GM10266 (cell line): ENCODE measurements at regions not wholly inside any gene's neighbourhood (a gene's known extent, or its start where the extent isn't known, plus 50 kb on each side); places are given as distances from the start of the nearest gene placed in this dataset.

Experiments
- DNase-seq: peaks from one replicate; pipeline ENCODE4 v3.0.0; 2012; ENCODE audit errors: extremely low spot score
- TF ChIP-seq, protein P1 (sequence below): IDR thresholded peaks from 2 replicates; pipeline ENCODE4 v1.5.1; 2012; ENCODE audit warnings: mild to moderate bottlenecking, low read depth; ENCODE audit not compliant: control insufficient read depth, insufficient read depth; ENCODE audit errors: missing control alignments

DNA sequence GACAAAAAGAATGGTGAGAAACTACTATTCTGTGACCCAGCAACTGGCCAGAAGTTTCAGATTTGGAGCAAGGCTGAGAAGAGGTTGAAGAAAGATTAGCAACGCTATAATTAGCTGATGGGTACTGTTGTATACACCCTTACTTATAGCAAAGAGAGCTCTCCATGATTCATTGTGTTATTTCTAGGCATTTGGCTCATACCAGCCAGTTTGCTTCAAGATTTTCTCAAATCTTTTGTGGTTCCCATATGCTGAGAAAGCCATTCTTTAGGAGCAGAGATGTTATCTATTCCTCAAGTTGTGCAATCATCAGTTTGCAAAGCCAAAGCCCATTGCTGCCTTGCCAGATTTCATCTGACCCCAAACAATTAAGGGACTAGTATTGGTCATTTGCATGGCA is 179.4 kb downstream of the ETS1 start:
- no peak for DNase-seq
- TF ChIP-seq, protein P1, sequence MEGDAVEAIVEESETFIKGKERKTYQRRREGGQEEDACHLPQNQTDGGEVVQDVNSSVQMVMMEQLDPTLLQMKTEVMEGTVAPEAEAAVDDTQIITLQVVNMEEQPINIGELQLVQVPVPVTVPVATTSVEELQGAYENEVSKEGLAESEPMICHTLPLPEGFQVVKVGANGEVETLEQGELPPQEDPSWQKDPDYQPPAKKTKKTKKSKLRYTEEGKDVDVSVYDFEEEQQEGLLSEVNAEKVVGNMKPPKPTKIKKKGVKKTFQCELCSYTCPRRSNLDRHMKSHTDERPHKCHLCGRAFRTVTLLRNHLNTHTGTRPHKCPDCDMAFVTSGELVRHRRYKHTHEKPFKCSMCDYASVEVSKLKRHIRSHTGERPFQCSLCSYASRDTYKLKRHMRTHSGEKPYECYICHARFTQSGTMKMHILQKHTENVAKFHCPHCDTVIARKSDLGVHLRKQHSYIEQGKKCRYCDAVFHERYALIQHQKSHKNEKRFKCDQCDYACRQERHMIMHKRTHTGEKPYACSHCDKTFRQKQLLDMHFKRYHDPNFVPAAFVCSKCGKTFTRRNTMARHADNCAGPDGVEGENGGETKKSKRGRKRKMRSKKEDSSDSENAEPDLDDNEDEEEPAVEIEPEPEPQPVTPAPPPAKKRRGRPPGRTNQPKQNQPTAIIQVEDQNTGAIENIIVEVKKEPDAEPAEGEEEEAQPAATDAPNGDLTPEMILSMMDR, result no peak

DNA sequence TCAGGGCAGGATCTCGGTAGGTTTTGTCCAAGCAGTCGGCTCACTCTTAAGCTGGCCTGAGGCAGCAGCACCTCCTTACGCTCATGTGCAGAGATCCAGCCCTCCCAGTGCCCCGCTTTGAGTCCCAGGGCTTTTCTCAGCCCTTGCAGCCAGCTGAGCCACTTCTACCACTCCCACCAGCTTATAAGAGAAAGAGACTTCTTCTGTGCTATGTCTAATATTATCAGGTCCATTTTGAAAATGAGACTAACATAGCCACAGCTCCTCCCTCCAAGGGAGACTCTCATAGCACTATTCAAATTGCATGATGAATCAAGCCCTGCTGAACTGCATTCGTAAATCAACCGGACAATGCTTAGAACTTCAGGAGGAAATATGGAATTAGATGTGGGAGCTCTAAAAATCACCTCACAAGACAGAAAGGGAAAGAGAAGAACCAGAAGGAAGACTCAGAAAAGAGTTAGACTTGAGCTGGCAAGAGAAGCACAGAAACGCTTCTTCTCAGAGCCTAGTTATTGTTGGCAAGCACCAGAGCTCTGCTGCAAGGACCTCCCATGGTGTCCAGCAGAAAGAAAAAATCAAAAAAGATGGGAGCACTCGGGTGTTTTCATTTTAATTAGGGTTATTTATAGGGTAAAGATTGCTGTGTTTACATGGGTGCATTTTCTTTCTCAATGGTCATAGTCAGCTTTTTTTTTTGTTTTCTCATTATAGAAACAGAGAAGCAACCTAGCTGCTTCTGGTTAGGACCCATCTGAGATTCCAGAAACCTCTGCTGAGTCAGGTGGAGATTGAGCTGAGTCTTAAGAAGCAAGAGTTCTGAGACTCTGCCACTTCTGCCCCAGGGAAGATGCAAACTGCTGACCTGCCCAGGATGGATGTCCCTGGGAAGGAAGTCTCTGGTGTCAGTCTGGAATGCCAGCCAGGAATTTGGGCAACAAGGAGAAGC is 181.4 kb downstream of the ETS1 start:
- no peak for DNase-seq
- TF ChIP-seq, protein P1, result no peak

DNA sequence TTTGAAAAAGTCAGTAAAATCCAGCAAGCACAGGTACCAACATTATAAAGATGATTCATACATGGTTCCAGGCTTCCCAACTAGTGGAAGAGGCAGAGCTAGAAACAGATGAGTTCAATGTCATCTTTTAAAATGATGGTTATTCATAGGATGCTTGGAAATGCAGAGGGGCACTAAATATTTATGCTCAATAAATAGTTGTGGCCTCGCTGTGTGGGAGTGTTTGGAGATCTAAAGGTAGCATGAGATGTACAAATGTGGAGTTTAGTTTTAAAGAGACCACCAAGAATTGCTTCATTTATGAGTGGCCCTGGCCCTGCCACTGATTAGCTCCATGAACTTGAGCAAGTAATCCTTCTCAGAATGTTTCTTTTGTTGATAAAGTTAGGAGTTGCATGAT is 182.2 kb downstream of the ETS1 start:
- TF ChIP-seq, protein P1, result no peak

DNA sequence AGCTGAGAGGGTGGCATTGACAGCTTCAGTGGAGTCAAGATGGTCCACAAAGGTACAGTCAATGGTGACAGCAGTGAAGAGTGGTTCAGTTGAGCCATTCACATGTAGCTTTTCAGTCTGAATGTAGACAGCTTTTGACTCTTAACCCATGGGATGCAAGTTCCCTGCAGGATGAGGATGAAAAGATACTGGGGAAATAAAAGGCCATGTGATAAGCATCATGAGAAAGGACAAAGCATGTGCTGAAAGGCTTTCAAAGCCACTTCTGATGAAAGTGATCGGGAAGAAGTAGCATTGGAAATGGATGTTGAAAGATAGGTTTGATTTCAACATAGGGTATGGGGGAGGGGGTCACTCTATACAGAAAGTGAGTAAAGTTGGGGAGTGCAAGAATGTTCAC is 182.9 kb downstream of the ETS1 start:
- no peak for DNase-seq
- TF ChIP-seq, protein P1, result no peak

More for the DNA sequence above, 182.2 kb downstream of the ETS1 start:
- DNase-seq, result no peak

DNA sequence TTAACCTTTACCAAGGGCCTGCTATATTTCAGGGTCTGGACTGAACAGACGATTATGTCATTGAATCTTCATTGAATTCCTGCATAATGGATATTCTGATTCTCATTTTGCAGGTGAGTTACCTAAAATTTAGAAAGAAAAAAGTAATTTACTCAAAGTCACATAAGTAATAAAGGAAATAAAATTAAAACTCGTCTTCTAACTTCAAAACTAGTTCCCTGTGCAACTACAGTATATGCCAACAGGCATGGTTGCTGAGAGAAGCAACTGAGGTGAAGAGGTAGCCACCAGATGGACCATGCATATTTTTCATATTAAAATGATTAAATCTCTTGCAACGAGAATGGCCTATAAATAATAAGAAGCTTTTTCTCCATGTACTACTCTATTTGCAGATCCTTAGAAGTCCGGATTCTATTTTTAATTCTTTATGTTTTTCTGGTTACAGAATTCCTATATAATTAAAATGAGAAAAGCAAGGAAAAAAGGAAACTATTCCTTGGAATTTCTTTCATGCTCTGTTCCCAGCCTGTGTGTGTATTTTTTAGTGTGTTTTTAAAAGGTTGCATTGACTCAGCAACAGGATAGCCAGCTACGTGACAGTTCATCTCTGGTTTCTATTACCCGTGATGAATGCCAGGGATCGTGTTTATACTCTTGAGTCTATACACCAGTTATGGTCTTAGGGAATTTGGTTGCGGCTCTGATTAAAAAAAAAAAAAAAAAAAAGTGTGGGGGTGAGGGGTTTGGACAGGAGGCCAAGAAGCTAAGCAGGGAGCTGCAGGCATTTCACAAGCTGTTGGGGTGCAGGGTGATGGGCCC is 186.8 kb downstream of the ETS1 start:
- DNase-seq, result no peak
- TF ChIP-seq, protein P1, result no peak

DNA sequence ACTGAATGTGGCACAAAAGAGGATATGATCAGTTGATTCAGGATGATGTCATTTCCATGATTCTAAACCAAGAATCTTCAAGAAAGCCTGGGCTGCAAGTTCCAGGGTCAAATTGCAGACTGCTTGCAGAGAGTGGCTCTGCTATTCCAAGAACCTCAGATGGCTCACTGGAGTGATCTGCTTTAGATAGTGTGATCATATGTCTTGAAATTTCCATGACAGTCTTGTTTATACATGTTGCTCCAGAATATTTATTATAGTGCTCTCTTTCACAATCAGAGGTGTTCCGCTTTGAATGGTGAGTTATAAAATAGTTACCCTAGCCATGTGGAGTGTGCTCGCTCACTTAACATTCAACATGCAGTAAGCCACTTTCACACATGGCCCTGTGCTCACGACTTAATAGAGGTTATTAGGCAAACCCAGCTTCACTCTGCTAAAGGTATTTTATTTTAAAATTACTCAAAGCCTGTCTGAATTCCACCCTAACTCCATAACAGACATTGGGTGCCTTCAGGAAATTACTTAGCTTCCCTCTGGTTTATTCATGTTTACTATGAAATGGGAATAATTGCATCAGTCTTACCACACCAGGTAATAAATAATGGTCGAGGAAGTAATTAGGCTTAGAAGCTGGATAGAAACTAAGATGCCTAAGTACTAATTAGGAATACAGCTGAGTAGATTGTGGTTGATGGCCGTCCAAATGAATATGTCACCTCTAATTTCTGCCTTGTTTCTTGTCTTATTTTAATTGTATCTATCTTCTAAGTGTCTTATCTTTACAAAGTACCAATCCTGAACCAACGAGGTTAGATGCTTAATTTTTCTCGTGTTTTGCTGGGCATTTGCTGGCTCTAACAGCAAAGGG is 187.9 kb downstream of the ETS1 start:
- no peak for DNase-seq
- TF ChIP-seq, protein P1, result no peak
